GM18873 (cell line): ENCODE measurements at regions not wholly inside any gene's neighbourhood (a gene's known extent, or its start where the extent isn't known, plus 50 kb on each side); places are given as distances from the start of the nearest gene placed in this dataset.
"Not testable (repeated sequence)": the region's sequence is repeated elsewhere in the genome, so short reads cannot be mapped to it uniquely, and the experiment has no call there.

Source experiments
- ATAC-seq: cut with Tn5 transposase; IDR thresholded peaks from one replicate; pipeline ENCODE4 v1.9.1; 2021; ENCODE audit warnings: mild to moderate bottlenecking, moderate library complexity, moderate number of reproducible peaks; ENCODE audit not compliant: unreplicated experiment, low FRiP score

- no peak for ATAC-seq
Observed at GRCh38 chr4:125787707-125788106, 473.0 kb downstream of the FAT4 start.

GRCh38 chr4:125789023-125789422 is 474.3 kb downstream of the FAT4 start:
- ATAC-seq = no peak

GRCh38 chr4:125791896-125792295 is 477.1 kb downstream of the FAT4 start:
- ATAC-seq = no peak

- no peak for ATAC-seq
Observed at GRCh38 chr4:125794989-125795388, 480.2 kb downstream of the FAT4 start.

GRCh38 chr4:125796138-125796537 is 481.4 kb downstream of the FAT4 start:
- ATAC-seq = no peak

- ATAC-seq = not testable (repeated sequence)
Observed at GRCh38 chr4:125797621-125798020, 482.9 kb downstream of the FAT4 start.

- ATAC-seq = no peak
Observed at GRCh38 chr4:125801373-125801772, 486.6 kb downstream of the FAT4 start.

- no peak for ATAC-seq
Observed at GRCh38 chr4:125801924-125802323, 487.2 kb downstream of the FAT4 start.

- ATAC-seq = no peak
Observed at GRCh38 chr4:125808022-125808421, 493.3 kb downstream of the FAT4 start.

- ATAC-seq = no peak
Observed at GRCh38 chr4:125808570-125808969, 493.8 kb downstream of the FAT4 start.

- ATAC-seq = no peak
Observed at GRCh38 chr4:125811892-125812291, 497.1 kb downstream of the FAT4 start.

- no peak for ATAC-seq
Observed at GRCh38 chr4:125826801-125827695, 512.3 kb downstream of the FAT4 start.

GRCh38 chr4:125827696-125828052 is 512.9 kb downstream of the FAT4 start:
- no peak for ATAC-seq

- no peak for ATAC-seq
Observed at GRCh38 chr4:125828346-125828745, 513.6 kb downstream of the FAT4 start.

- no peak for ATAC-seq
Observed at GRCh38 chr4:125832161-125832560, 517.4 kb downstream of the FAT4 start.

- no peak for ATAC-seq
Observed at GRCh38 chr4:125836597-125837195, 521.9 kb downstream of the FAT4 start.

GRCh38 chr4:125837493-125838201 is 522.9 kb downstream of the FAT4 start:
- ATAC-seq = no peak

GRCh38 chr4:125838202-125838601 is 523.4 kb downstream of the FAT4 start:
- ATAC-seq = no peak

GRCh38 chr4:125838924-125839323 is 524.2 kb downstream of the FAT4 start:
- no peak for ATAC-seq

GRCh38 chr4:125843947-125844346 is 529.2 kb downstream of the FAT4 start:
- ATAC-seq = no peak

GRCh38 chr4:125847518-125847917 is 532.8 kb downstream of the FAT4 start:
- ATAC-seq = no peak
